Trophoblast cell (in vitro differentiated cells and primary cell): ENCODE measurements at regions not wholly inside any gene's neighbourhood (a gene's known extent, or its start where the extent isn't known, plus 50 kb on each side); places are given as distances from the start of the nearest gene placed in this dataset.
"Not testable (repeated sequence)": the region's sequence is repeated elsewhere in the genome, so short reads cannot be mapped to it uniquely, and the experiment has no call there.

ENCODE experiments used
- DNase-seq, 2 donors: peaks; one replicate each; pipeline ENCODE4 v3.0.0-alpha.2; 2016
- H2AFZ ChIP-seq: 2 replicates; pipeline ENCODE4 v1.6.1; 2013; ENCODE audit warnings: low read length, moderate library complexity, mild to moderate bottlenecking; ENCODE audit not compliant: insufficient read depth, poor library complexity
- H2AK5ac ChIP-seq: 2 replicates; pipeline ENCODE4 v1.6.1; 2013; ENCODE audit warnings: mild to moderate bottlenecking, low read length
- H2BK120ac ChIP-seq: 2 replicates; pipeline ENCODE4 v1.6.1; 2013; ENCODE audit warnings: low read length, mild to moderate bottlenecking, moderate library complexity; ENCODE audit not compliant: insufficient read depth, poor library complexity
- H2BK12ac ChIP-seq: 2 replicates; pipeline ENCODE4 v1.6.1; 2013; ENCODE audit warnings: mild to moderate bottlenecking, low read length, moderate library complexity
- H2BK5ac ChIP-seq: 2 replicates; pipeline ENCODE4 v1.6.1; 2013; ENCODE audit warnings: low read length, low read depth, moderate library complexity, mild to moderate bottlenecking; ENCODE audit not compliant: poor library complexity
- H3K14ac ChIP-seq: 2 replicates; pipeline ENCODE4 v1.6.1; 2013; ENCODE audit warnings: mild to moderate bottlenecking, low read length
- H3K18ac ChIP-seq: 2 replicates; pipeline ENCODE4 v1.6.1; 2013; ENCODE audit warnings: mild to moderate bottlenecking, low read length
- H3K23ac ChIP-seq: 2 replicates; pipeline ENCODE4 v1.6.1; 2013; ENCODE audit warnings: low read length
- H3K27ac ChIP-seq: 2 replicates; pipeline ENCODE4 v1.5.1; 2013; ENCODE audit warnings: low read depth, mild to moderate bottlenecking, inconsistent platforms, low read length, moderate library complexity
- H3K27me3 ChIP-seq: 2 replicates; pipeline ENCODE4 v1.6.1; 2013; ENCODE audit warnings: inconsistent platforms, mild to moderate bottlenecking, low read length, moderate library complexity; ENCODE audit not compliant: insufficient read depth
- H3K36me3 ChIP-seq, 2 experiments: 1 replicate in 1 of 2; 2 replicates in 1 of 2; pipeline ENCODE4 v1.6.1; 2013; ENCODE audit warnings: low read length in 2 of 2, mild to moderate bottlenecking in 2 of 2, moderate library complexity in 1 of 2; ENCODE audit not compliant: insufficient read depth in 2 of 2, control insufficient read depth in 1 of 2
- H3K4ac ChIP-seq: 2 replicates; pipeline ENCODE4 v1.6.1; 2013; ENCODE audit warnings: low read depth, mild to moderate bottlenecking, low read length, moderate library complexity
- H3K4me1 ChIP-seq, 2 experiments: 1 replicate in 1 of 2; 2 replicates in 1 of 2; pipeline ENCODE4 v1.6.1; 2013; ENCODE audit warnings: low read length in 2 of 2, mild to moderate bottlenecking in 2 of 2, moderate library complexity in 1 of 2; ENCODE audit not compliant: insufficient read depth in 2 of 2, control insufficient read depth in 1 of 2
- H3K4me2 ChIP-seq: 2 replicates; pipeline ENCODE4 v1.6.1; 2013; ENCODE audit warnings: inconsistent platforms, mild to moderate bottlenecking, low read length, moderate library complexity
- H3K4me3 ChIP-seq: 2 replicates; pipeline ENCODE4 v1.5.1; 2013; ENCODE audit warnings: mild to moderate bottlenecking, low read depth, low read length, inconsistent platforms
- H3K79me1 ChIP-seq: one replicate; pipeline ENCODE4 v1.6.1; 2013; ENCODE audit warnings: low read length
- H3K79me2 ChIP-seq: 2 replicates; pipeline ENCODE4 v1.6.1; 2013; ENCODE audit warnings: low read length, mild to moderate bottlenecking; ENCODE audit not compliant: control insufficient read depth, insufficient read depth, poor library complexity
- H3K9ac ChIP-seq: 2 replicates; pipeline ENCODE4 v1.6.1; 2013; ENCODE audit warnings: mild to moderate bottlenecking, low read length
- H3K9me3 ChIP-seq: 2 replicates; pipeline ENCODE4 v1.6.1; 2013; ENCODE audit warnings: low read depth, mild to moderate bottlenecking, control low read depth, inconsistent platforms, low read length; ENCODE audit not compliant: insufficient read depth
- H4K12ac ChIP-seq: 2 replicates; pipeline ENCODE4 v1.6.1; 2013; ENCODE audit warnings: low read depth, mild to moderate bottlenecking, low read length, moderate library complexity
- H4K8ac ChIP-seq: 2 replicates; pipeline ENCODE4 v1.6.1; 2013; ENCODE audit warnings: low read depth, mild to moderate bottlenecking, low read length, moderate library complexity
- H4K91ac ChIP-seq: one replicate; pipeline ENCODE4 v1.6.1; 2013; ENCODE audit warnings: low read depth, mild to moderate bottlenecking, low read length, moderate library complexity
- WGBS: extraction: QIAGEN DNeasy Blood & Tissue Kit; methylation state at CpG from one replicate; pipeline ENCODE4 v1.1.7; 2013; ENCODE audit warnings: missing lambda C conversion rate; ENCODE audit not compliant: insufficient read length, insufficient coverage; ENCODE audit errors: extremely low coverage; 5-methylcytosine and 5-hydroxymethylcytosine counted together

DNA sequence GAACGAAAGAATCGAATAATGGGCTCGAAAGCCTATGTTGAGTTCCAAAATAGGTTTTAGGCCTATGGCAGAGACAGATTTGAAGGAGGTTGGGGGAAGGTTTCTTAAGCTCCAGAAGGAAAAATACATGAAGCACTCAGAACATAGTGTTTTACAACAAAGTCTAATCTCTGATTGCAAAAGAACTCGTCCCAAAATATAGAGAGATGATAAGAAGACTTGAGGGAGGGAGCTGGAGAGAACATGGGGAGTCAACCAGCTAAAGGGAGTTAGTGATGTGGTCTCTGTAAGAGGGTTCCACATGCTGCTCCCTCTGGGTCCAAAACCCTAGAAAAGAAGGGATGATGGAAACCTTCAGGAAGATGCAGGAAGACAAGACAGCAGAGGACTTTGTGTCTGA lies 54.8 kb upstream of the DAAM1 start:
- Histone ChIP-seq H3K27ac (no peak overlapping the region), H3K79me2 (no peaks in the 10 kb centered on the region), H3K14ac (no peak overlapping the region), H3K79me1 (no peaks in the 10 kb centered on the region), H2BK12ac (no peak overlapping the region), H3K4me3 (no peak overlapping the region), H2BK120ac (no peak overlapping the region), H2BK5ac (no peak overlapping the region), H3K4me1 (no peaks in the 10 kb centered on the region), H2AFZ (no peak overlapping the region), H3K9ac (peak overlapping the region; percentile 9), H3K18ac (no peak overlapping the region), H2AK5ac (no peak overlapping the region), H3K4me2 (no peak overlapping the region), H3K36me3 (no peaks in the 10 kb centered on the region), H3K27me3 (no peaks in the 10 kb centered on the region), H3K23ac (no peak overlapping the region), H4K12ac (no peak overlapping the region), H3K9me3 (peaks cover 2% of the 10 kb centered on the region), H4K8ac (no peak overlapping the region), H4K91ac (no peak overlapping the region), H3K4ac (no peak overlapping the region)
- no peak for DNase-seq
- no CpG with 5 or more reads among the region's 4 CpGs for WGBS

DNA sequence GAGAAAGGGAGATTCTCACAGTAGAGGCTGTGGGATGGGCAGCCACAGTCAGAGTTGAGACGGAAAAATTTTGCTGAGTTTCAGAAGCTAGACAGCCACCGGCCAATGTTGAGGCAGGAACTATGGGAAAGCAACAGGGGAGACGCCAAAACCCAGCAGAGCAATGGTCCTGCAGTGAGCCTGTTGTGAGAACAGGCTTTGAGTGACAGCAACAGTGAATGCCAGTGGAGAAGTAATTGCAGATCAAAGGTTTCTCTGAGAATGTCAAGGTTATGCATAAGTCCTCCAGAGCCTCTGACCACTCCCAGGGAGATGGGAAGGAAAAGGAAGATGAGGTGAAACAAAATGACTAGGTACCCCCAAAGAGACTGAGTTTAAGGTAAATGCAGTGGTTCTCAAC lies 54.2 kb upstream of the DAAM1 start:
- WGBS, result no CpG with 5 or more reads among the region's 3 CpGs
- no peaks in the 10 kb centered on the region for H3K27me3 ChIP-seq

DNA sequence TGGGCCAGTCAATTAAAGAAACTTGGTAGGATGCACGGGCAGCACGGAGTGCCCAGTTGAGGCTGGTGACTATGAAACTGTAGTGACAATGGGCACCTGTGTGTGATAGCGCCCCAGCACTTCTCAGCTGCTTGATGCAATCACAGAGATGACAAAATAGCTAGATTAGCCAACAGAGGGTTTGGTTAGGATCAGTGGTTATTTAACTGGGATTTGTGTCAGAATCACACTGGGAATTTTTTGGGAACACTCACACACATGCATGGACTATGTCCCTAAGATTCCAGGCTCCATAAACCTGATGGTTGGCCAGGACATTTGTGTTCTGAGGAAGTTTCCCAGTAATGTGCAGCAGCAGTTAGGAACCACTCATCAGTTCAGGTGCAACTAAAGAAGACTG lies 51.2 kb upstream of the DAAM1 start:
- H3K4ac ChIP-seq, result no peak overlapping the region
- no peak overlapping the region for H2BK5ac ChIP-seq
- no peak overlapping the region for H3K4me3 ChIP-seq
- no peak overlapping the region for H2BK120ac ChIP-seq
- WGBS, result no CpG with 5 or more reads among the region's 3 CpGs
- H3K18ac ChIP-seq, result no peak overlapping the region
- H2BK12ac ChIP-seq, result no peak overlapping the region
- H3K4me2 ChIP-seq, result no peak overlapping the region
- no peaks in the 10 kb centered on the region for H3K4me1 ChIP-seq
- no peak overlapping the region for H2AK5ac ChIP-seq
- no peak overlapping the region for H4K91ac ChIP-seq
- H3K9ac ChIP-seq, result no peak overlapping the region
- no peaks in the 10 kb centered on the region for H3K79me2 ChIP-seq
- H4K12ac ChIP-seq, result no peak overlapping the region
- H3K23ac ChIP-seq, result no peak overlapping the region
- no peak overlapping the region for H3K14ac ChIP-seq
- H3K27me3 ChIP-seq, result no peaks in the 10 kb centered on the region
- H3K9me3 ChIP-seq, result peaks cover 2% of the 10 kb centered on the region
- no peak overlapping the region for H2AFZ ChIP-seq
- H4K8ac ChIP-seq, result no peak overlapping the region
- no peaks in the 10 kb centered on the region for H3K36me3 ChIP-seq
- no peaks in the 10 kb centered on the region for H3K79me1 ChIP-seq
- H3K27ac ChIP-seq, result no peak overlapping the region
- DNase-seq, result no peak

More for the DNA sequence above, 54.2 kb upstream of the DAAM1 start:
- Histone ChIP-seq H2AK5ac (no peak overlapping the region), H3K79me1 (no peaks in the 10 kb centered on the region), H3K36me3 (no peaks in the 10 kb centered on the region), H3K27ac (no peak overlapping the region), H3K14ac (no peak overlapping the region), H3K79me2 (no peaks in the 10 kb centered on the region), H3K4me1 (no peaks in the 10 kb centered on the region), H3K9me3 (peaks cover 2% of the 10 kb centered on the region), H2AFZ (no peak overlapping the region), H3K4me3 (no peak overlapping the region), H2BK120ac (no peak overlapping the region), H3K23ac (no peak overlapping the region), H4K12ac (no peak overlapping the region), H2BK12ac (no peak overlapping the region), H3K18ac (no peak overlapping the region), H2BK5ac (no peak overlapping the region), H4K91ac (no peak overlapping the region), H4K8ac (no peak overlapping the region), H3K4me2 (no peak overlapping the region), H3K4ac (no peak overlapping the region), H3K9ac (no peak overlapping the region)
- no peak for DNase-seq

DNA sequence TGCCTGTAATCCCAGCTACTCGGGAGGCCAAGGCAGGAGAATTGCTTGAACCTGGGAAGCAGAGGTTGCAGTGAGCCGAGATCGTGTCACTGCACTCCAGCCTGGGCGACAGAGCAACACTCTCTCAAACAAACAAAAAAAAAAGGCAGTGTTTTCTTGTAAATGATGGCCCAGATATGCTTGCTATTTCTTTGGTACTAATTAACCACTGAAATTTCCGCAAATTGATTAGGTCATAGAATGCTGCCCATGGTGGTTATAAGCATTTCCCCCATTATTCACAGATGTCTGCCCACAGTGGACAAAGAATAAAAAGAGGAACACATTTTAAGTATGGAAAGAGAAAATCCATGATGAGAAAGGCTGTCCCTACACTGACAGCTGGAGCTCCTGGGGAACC lies 49.9 kb upstream of the DAAM1 start:
- H3K4me1 ChIP-seq, H3K18ac ChIP-seq, H3K36me3 ChIP-seq, H4K8ac ChIP-seq, H2BK120ac ChIP-seq, H3K9ac ChIP-seq, H4K12ac ChIP-seq, H3K23ac ChIP-seq, H3K4me3 ChIP-seq, H3K4ac ChIP-seq, H3K27ac ChIP-seq, H2AFZ ChIP-seq, H3K14ac ChIP-seq, H3K27me3 ChIP-seq, H4K91ac ChIP-seq, H2BK12ac ChIP-seq, H3K79me2 ChIP-seq, H2BK5ac ChIP-seq, DNase-seq, H3K79me1 ChIP-seq, H3K9me3 ChIP-seq, H2AK5ac ChIP-seq, H3K4me2 ChIP-seq: not testable (repeated sequence)
- WGBS, result no CpG with 5 or more reads among the region's 5 CpGs
